ENCODE measurements at regions not wholly inside any gene's neighbourhood (a gene's known extent, or its start where the extent isn't known, plus 50 kb on each side); places are given as distances from the start of the nearest gene placed in this dataset.

DNA sequence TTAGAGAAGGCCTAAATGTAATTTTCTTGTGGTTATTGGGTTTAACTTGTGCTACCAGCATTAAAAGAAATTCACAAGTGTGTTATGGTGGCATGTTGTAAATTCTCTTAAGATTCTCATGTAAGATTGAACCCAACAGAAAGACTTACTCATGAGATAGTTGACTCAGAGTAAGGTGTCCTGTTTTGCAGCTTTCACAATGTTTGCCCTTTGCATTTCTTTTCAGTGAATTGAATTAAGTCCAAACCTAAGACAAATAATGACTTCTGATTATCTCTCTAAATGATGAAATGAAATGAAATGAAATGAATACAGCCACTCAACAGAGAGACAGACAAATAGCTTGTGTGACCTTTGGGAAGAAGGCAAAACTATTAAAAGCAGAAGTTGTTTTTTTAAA is 1696.9 kb upstream of the WWC1 start:
- no peak for TF ChIP-seq ZFX (IDR thresholded peaks at IDR 0.05; ENCODE audit: borderline replicate concordance)
- TF ChIP-seq, protein P1, sequence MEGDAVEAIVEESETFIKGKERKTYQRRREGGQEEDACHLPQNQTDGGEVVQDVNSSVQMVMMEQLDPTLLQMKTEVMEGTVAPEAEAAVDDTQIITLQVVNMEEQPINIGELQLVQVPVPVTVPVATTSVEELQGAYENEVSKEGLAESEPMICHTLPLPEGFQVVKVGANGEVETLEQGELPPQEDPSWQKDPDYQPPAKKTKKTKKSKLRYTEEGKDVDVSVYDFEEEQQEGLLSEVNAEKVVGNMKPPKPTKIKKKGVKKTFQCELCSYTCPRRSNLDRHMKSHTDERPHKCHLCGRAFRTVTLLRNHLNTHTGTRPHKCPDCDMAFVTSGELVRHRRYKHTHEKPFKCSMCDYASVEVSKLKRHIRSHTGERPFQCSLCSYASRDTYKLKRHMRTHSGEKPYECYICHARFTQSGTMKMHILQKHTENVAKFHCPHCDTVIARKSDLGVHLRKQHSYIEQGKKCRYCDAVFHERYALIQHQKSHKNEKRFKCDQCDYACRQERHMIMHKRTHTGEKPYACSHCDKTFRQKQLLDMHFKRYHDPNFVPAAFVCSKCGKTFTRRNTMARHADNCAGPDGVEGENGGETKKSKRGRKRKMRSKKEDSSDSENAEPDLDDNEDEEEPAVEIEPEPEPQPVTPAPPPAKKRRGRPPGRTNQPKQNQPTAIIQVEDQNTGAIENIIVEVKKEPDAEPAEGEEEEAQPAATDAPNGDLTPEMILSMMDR (IDR thresholded peaks at IDR 0.05) = no peak
- H3K27ac ChIP-seq = no peak overlapping the region

DNA sequence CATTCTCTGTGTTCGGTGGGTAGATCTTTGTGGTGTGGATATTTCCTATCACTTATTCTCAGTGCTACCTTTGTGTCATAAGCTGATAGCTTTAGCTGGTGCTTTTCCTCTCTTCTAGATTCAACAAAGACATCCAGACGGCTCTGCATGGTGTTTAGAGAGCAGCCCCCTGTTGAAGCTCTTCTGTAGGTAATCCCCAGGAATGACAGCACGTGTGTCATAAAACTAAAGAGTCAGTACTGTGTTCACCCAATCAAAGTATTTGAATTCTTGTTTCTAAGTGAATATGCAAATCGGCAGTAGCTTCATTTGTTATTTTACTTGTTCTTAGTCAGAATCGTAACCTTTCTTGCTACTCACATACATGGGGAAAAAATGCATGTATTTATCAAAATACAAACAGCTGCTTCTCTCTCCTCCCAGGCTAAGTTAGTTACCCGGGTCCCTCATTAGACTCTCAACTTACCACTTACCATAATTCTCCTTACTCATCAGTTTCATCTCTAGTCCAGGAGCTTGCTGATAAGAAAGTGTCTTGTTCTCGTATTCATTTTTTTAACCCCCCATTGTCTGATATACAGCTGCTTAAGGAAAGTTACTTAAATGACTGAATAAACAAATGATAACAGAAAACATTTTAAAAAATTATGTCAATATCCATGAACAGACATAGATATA is 1696.0 kb upstream of the WWC1 start:
- TF ChIP-seq ZFX (IDR thresholded peaks at IDR 0.05; ENCODE audit: borderline replicate concordance) = no peak
- TF ChIP-seq, protein P1 (IDR thresholded peaks at IDR 0.05) = no peak
- H3K27ac ChIP-seq = no peak overlapping the region

DNA sequence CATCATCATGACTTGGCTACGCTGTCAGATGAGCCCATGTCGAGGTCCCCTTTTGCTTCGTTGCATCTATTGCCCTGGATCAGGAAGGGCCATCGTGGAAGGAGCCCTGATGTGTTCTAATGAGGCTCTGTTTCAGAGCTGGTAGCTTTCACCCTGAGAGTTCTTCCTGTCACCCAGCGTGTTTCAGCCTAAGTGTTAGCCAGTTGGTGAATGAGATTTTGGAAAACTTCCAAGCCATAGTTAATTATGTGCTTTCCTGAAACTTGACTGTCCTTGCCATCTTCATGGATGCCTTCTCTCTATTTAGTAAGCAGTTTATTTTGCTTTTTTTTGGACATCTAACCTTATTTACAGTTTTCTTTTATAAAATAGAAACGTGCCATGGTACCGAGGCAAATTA is 1695.4 kb upstream of the WWC1 start:
- H3K27ac ChIP-seq = no peak overlapping the region
- TF ChIP-seq ZFX (IDR thresholded peaks at IDR 0.05; ENCODE audit: borderline replicate concordance) = no peak
- TF ChIP-seq, protein P1 (IDR thresholded peaks at IDR 0.05) = no peak

DNA sequence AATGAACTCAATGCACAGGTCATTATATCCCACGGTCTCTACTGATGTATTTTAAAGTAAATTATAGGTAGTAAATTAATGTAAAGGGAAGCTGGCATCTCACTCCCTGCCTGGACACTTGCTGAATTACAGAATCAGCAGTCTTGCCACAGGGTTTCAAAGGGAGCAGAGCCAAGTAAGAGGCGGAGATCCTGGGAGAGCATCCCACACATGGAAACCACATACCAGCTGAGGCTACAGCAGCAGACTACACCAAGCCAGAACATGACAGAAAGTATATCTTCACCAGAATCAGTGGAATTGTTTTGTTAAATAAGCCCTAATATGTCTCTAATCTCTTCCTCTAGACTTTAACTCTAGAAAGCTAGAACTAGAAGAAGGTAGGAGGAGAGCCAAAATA is 1689.2 kb upstream of the WWC1 start:
- no peak for TF ChIP-seq ZFX (IDR thresholded peaks at IDR 0.05; ENCODE audit: borderline replicate concordance)
- H3K27ac ChIP-seq = no peak overlapping the region

DNA sequence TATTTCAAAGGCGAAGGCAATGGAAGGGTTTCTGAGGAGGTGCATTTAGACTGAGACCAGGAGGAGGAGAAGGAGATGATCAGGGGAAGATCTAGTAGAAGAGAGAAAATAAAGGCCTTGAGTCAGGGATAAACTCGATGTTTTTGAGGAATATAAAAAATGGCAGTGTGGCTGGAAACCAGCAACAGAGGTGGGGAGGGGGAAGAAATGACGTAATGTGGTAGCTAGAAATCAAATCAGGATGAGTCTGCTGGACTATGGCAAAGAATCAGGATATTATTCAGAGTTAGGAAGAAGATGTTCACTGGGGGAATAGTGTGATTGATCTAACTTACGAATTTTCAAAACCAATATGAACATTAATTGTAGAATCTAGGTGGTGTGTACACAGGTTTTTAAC is 1673.9 kb upstream of the WWC1 start:
- TF ChIP-seq ZFX (IDR thresholded peaks at IDR 0.05; ENCODE audit: borderline replicate concordance) = no peak
- TF ChIP-seq, protein P1 (IDR thresholded peaks at IDR 0.05) = no peak
- H3K27ac ChIP-seq = no peak overlapping the region

DNA sequence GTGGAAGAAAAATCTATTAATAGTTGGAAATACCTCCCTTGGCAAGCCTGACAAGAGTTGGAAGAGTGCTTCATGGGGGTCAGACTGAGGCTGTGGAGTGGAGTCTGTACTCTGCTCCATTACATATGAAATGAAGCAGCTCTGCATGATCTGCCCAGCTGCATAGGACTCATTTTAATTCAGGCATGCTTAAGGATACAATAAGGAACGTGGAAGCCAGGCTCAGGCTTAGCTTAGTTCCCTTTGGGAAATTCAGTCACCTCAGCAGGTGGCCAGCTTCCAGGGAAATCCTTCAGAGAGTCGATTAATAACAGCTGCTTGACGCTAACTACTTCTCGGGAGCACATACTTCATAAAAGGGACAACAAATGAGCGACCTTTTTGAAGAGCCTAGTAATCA is 1672.9 kb upstream of the WWC1 start:
- no peak for TF ChIP-seq ZFX (IDR thresholded peaks at IDR 0.05; ENCODE audit: borderline replicate concordance)
- TF ChIP-seq, protein P1 (IDR thresholded peaks at IDR 0.05) = no peak
- H3K27ac ChIP-seq = no peak overlapping the region

DNA sequence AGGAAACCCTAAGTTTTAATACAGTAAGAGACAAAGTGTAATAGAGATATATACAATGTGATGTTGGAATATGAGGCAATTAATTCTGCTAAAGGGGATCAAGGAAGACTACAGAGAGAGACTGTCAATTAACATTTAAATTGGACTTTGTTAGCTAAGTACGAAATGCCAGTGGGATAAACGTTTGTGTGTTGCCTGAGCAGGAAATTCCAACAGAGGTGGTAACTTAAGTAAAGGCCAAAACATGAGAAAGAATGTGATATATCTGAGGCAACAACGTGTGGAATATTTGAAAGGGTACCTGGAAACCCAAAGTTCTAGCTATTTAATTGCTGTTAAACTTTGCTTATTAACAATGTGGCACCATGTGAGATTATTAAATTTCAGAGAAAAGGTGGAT is 1666.9 kb upstream of the WWC1 start:
- TF ChIP-seq ZFX (IDR thresholded peaks at IDR 0.05; ENCODE audit: borderline replicate concordance) = no peak
- TF ChIP-seq, protein P1 (IDR thresholded peaks at IDR 0.05) = no peak

More for the DNA sequence above, 1666.9 kb upstream of the WWC1 start:
- no peak overlapping the region for H3K27ac ChIP-seq
